ENCODE measurements at regions not wholly inside any gene's neighbourhood (a gene's known extent, or its start where the extent isn't known, plus 50 kb on each side); places are given as distances from the start of the nearest gene placed in this dataset.

DNA sequence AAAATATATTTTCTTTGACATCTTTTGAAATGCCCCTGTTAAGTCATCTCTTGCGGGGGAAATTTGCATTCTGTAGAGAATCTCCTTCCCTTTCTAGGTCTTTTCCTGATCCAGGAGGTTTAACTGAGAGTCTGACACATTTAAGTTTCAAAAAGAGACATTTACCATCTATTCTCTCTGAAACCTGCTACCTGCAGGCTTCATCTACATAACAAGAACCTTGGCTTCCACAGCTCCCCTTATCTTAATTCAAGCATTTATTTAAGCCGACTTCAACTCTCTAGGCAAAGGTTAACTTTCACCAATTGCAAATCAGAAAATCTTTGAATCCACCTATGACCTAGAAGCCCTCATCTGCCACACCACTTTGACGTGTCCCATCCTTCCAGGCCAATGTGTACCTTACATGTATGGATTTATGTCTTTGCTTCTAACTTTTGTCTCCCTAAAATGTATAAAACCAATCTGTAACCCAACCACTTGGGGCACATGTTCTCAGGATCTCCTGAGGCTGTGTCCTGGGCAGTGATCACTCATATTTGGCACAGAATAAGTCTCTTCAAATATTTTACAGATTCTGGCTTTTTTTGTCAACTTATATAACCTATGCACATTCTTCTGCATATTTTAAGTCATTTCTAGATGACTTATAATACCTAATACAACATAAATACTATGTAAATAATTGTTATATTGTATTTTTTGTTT is 666.7 kb downstream of the UTRN start:
- Mint-ChIP-seq H3K9me3 (peaks cover 20% of the 10 kb centered on the region), H3K36me3 (peaks cover 13% of the 10 kb centered on the region), H3K27me3 (ENCODE audit: low read depth) (peaks cover 9% of the 10 kb centered on the region; the same call in 1 of the 2 replicates), H3K4me1 (peaks cover 53% of the 10 kb centered on the region), H3K4me3 (0 out of 2 replicates have a peak overlapping the region, but pooled peaks have one; percentile 2), H3K27ac (peak overlapping the region; percentile 61)
- ATAC-seq: peak; percentile 80
- no peak for DNase-seq (ENCODE audit: low spot score)
- CTCF ChIA-PET: interaction anchor here (0.7 kb wide), 1 partner anchor 223 kb away, joined by 4 read pairs; no protein-coding TSS in a partner anchor
- TF ChIP-seq E2F4 (CRISPR knock-in tag; IDR thresholded peaks at IDR 0.05; ENCODE audit: borderline replicate concordance, low read depth) (no peak), ETV6 (CRISPR knock-in tag; IDR thresholded peaks at IDR 0.05) (no peak), RELA (CRISPR knock-in tag; IDR thresholded peaks at IDR 0.05; ENCODE audit: borderline replicate concordance) (no peak), SP1 (CRISPR knock-in tag; conservative IDR thresholded peaks at IDR 0.05) (no peak), AR (CRISPR knock-in tag; IDR thresholded peaks at IDR 0.05) (no peak), SMAD4 (CRISPR knock-in tag; IDR thresholded peaks at IDR 0.05) (no peak)
- TF ChIP-seq, protein P1, sequence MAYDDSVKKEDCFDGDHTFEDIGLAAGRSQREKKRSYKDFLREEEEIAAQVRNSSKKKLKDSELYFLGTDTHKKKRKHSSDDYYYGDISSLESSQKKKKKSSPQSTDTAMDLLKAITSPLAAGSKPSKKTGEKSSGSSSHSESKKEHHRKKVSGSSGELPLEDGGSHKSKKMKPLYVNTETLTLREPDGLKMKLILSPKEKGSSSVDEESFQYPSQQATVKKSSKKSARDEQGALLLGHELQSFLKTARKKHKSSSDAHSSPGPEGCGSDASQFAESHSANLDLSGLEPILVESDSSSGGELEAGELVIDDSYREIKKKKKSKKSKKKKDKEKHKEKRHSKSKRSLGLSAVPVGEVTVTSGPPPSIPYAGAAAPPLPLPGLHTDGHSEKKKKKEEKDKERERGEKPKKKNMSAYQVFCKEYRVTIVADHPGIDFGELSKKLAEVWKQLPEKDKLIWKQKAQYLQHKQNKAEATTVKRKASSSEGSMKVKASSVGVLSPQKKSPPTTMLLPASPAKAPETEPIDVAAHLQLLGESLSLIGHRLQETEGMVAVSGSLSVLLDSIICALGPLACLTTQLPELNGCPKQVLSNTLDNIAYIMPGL (CRISPR knock-in tag; IDR thresholded peaks at IDR 0.05): no peak
- TF ChIP-seq, protein P2, sequence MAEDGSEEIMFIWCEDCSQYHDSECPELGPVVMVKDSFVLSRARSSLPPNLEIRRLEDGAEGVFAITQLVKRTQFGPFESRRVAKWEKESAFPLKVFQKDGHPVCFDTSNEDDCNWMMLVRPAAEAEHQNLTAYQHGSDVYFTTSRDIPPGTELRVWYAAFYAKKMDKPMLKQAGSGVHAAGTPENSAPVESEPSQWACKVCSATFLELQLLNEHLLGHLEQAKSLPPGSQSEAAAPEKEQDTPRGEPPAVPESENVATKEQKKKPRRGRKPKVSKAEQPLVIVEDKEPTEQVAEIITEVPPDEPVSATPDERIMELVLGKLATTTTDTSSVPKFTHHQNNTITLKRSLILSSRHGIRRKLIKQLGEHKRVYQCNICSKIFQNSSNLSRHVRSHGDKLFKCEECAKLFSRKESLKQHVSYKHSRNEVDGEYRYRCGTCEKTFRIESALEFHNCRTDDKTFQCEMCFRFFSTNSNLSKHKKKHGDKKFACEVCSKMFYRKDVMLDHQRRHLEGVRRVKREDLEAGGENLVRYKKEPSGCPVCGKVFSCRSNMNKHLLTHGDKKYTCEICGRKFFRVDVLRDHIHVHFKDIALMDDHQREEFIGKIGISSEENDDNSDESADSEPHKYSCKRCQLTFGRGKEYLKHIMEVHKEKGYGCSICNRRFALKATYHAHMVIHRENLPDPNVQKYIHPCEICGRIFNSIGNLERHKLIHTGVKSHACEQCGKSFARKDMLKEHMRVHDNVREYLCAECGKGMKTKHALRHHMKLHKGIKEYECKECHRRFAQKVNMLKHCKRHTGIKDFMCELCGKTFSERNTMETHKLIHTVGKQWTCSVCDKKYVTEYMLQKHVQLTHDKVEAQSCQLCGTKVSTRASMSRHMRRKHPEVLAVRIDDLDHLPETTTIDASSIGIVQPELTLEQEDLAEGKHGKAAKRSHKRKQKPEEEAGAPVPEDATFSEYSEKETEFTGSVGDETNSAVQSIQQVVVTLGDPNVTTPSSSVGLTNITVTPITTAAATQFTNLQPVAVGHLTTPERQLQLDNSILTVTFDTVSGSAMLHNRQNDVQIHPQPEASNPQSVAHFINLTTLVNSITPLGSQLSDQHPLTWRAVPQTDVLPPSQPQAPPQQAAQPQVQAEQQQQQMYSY (CRISPR knock-in tag; IDR thresholded peaks at IDR 0.05): no peak
- POLR2A ChIA-PET: no interaction called here

GRCh38 chr6:144952456-144953240 is 667.5 kb downstream of the UTRN start:
- H3K4me3 Mint-ChIP-seq: no peak overlapping the region; the same call in 1 of the 2 replicates
- ChIA-PET CTCF (interaction anchor here (0.7 kb wide), 1 partner anchor 224 kb away, joined by 4 read pairs; no protein-coding TSS in a partner anchor), POLR2A (no interaction called here)
- peak overlapping the region; percentile 83 for H3K27ac Mint-ChIP-seq
- peaks cover 20% of the 10 kb centered on the region for H3K9me3 Mint-ChIP-seq
- H3K27me3 Mint-ChIP-seq (ENCODE audit: low read depth): peaks cover 9% of the 10 kb centered on the region; the same call in 1 of the 2 replicates
- TF ChIP-seq USF2 (CRISPR knock-in tag; IDR thresholded peaks at IDR 0.05): no peak
- TF ChIP-seq, protein P3, sequence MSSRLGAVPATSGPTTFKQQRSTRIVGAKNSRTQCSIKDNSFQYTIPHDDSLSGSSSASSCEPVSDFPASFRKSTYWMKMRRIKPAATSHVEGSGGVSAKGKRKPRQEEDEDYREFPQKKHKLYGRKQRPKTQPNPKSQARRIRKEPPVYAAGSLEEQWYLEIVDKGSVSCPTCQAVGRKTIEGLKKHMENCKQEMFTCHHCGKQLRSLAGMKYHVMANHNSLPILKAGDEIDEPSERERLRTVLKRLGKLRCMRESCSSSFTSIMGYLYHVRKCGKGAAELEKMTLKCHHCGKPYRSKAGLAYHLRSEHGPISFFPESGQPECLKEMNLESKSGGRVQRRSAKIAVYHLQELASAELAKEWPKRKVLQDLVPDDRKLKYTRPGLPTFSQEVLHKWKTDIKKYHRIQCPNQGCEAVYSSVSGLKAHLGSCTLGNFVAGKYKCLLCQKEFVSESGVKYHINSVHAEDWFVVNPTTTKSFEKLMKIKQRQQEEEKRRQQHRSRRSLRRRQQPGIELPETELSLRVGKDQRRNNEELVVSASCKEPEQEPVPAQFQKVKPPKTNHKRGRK (CRISPR knock-in tag; IDR thresholded peaks at IDR 0.05; ENCODE audit: borderline replicate concordance): peak; percentile 79; the same call in 1 of the 2 replicates
- H3K36me3 Mint-ChIP-seq: peaks cover 13% of the 10 kb centered on the region
- no peak for DNase-seq (ENCODE audit: low spot score)
- H3K4me1 Mint-ChIP-seq: peaks cover 53% of the 10 kb centered on the region
- no peak for ATAC-seq

All from WTC11 (cell line).